AG09319 (cell line): ENCODE measurements at regions not wholly inside any gene's neighbourhood (a gene's known extent, or its start where the extent isn't known, plus 50 kb on each side); places are given as distances from the start of the nearest gene placed in this dataset.
"Not testable (repeated sequence)": the region's sequence is repeated elsewhere in the genome, so short reads cannot be mapped to it uniquely, and the experiment has no call there.

Experiments
- DNase-seq: peaks from one replicate; pipeline ENCODE4 v3.0.0-alpha.2; 2010; ENCODE audit warnings: low read depth; ENCODE audit errors: extremely low read depth
- TF ChIP-seq, protein P1 (sequence below): IDR thresholded peaks from 2 replicates; pipeline ENCODE4 v1.5.1; 2011; ENCODE audit warnings: low read depth, mild to moderate bottlenecking, inconsistent platforms, low read length, moderate library complexity

DNA sequence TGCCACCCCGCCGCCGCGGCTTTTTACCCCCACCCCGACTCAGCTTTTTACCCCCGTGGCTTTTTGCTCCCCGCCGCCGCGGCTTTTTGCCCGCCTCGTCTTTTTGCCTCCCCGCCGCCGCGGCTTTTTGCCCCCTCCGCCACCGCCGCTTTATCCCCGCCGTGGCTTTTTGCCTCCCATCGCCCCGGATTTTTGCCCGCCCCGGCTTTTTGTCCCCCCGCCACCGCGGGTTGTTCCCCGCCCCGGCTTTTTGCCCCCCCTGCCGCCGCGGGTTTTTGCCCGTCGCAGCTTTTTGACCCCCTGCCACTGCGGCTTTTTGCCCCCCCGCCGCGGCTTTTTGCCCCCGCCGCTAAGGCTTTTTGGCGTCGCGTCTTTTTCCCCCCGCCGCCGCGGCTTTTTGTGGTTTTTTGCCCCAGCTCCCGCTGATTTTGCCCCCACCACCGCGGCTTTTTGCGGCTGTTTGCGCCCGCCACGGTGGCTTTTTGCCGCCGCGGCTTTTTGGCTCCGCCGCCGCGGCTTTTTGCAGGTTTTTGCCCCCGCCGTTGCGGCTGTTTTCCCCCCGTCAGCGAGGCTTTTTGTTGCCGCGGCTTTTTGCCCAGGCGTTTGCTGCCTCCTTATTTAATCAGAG is 597.2 kb downstream of the GOLGA6L6 start:
- DNase-seq, result no peak
- TF ChIP-seq, protein P1, sequence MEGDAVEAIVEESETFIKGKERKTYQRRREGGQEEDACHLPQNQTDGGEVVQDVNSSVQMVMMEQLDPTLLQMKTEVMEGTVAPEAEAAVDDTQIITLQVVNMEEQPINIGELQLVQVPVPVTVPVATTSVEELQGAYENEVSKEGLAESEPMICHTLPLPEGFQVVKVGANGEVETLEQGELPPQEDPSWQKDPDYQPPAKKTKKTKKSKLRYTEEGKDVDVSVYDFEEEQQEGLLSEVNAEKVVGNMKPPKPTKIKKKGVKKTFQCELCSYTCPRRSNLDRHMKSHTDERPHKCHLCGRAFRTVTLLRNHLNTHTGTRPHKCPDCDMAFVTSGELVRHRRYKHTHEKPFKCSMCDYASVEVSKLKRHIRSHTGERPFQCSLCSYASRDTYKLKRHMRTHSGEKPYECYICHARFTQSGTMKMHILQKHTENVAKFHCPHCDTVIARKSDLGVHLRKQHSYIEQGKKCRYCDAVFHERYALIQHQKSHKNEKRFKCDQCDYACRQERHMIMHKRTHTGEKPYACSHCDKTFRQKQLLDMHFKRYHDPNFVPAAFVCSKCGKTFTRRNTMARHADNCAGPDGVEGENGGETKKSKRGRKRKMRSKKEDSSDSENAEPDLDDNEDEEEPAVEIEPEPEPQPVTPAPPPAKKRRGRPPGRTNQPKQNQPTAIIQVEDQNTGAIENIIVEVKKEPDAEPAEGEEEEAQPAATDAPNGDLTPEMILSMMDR, result no peak

DNA sequence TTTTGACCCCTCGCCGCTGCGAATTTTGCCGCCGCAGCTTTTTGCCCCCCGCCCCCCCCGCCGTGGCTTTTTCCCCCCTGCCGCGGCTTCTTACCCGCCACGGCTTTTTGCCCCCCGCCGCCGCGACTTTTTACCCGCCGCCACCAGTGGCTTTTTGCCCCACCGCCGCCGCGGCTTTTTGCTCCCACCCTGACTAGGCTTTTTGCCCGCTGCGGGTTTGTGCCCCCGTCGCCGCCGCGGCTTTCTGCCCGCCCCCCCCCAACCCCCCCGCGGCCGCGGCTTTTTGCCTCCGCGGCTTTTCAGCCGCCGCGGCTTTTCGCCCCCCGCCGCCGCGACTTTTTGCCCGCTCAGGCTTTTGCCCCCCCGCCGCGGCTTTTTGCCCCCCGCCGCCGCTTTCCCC is 598.1 kb downstream of the GOLGA6L6 start:
- no peak for DNase-seq
- TF ChIP-seq, protein P1, result no peak

DNA sequence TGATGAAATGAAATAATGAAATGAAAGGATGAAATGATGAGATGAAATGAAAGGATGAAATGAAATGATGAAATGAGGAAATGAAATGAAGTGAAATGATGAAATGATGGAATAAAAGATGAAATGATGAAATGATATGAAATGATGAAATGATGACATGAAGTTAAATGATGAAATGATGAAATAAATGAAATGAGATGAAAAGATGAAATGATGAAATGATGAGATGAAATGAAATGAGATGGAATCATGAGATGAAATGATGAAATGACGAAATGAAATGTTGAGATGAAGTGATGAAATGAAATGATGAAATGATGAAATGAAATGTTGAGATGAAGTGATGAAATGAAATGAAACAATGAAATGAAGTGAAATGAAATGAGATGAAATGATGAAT is 638.3 kb downstream of the GOLGA6L6 start:
- not testable (repeated sequence) for DNase-seq

- not testable (repeated sequence) for DNase-seq
These were observed 639.2 kb downstream of the GOLGA6L6 start for GRCh38 chr15:19902388-19902787.

GRCh38 chr15:19901414-19901813 is 640.2 kb downstream of the GOLGA6L6 start:
- DNase-seq, result not testable (repeated sequence)

DNA sequence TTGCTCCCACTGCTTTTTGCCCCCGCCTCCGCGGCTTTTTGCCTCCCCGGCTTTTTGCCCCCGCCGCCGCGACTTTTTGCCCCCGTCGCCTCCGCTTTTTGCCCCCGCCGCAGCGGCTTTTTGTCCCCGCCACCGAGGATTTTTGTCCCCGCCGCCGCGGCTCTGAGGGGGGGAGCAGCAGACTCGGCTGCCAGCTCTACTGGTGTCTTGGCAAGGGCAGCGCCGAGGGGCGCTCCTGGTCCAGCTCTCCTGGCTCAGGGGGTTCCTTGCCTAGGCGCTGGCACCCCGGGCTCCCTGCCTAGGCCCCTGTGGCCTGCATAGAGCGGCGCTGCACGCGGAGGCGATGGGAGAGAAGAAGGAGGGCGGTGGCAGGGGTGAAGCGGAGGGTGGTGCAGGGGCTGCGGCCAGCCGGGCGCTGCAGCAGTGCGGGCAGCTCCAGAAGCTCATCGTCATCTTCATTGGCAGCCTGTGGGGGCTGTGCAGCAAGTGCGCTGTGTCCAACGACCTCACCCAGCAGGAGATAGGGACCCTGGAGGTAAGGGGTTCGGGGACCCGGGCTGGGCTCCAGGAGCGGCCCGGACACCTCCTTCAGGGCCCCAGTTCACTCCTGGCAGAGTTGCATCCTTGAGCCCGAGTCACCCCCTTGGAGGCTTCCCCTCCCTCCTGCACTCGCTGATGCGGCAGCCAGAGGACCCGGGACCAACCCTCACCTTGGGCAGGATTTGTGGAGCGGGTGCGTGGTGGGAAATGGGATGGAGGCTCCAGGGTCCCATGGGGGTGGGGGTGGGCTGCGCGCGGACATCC is 642.4 kb downstream of the GOLGA6L6 start:
- TF ChIP-seq, protein P1, result no peak
- no peak for DNase-seq

DNA sequence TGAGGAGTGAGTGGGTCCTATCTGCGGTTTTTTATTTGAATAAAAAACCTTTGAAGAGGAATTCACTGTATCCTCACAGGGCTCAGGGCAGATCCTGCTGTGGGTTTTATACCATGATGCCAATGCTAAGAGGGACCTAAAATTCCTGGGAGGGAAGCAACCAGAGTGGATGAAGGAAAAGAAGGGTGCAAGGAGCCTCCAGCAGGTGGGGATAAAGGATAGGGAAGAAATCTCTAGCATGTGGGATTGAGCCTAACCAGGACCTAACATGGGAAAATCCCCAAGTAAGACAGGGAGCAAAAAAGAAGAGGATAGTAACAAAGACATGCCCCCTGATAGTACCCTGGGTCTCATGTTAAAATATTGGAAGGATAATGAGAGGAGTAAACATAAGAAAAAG is 652.8 kb downstream of the GOLGA6L6 start:
- DNase-seq, result not testable (repeated sequence)

- DNase-seq, result not testable (repeated sequence)
These were observed 697.5 kb downstream of the GOLGA6L6 start for GRCh38 chr15:19844061-19844460.
